HG03575 (cell line): ENCODE measurements at regions not wholly inside any gene's neighbourhood (a gene's known extent, or its start where the extent isn't known, plus 50 kb on each side); places are given as distances from the start of the nearest gene placed in this dataset.
"Not testable (repeated sequence)": the region's sequence is repeated elsewhere in the genome, so short reads cannot be mapped to it uniquely, and the experiment has no call there.

Experiments used
- ATAC-seq: cut with Tn5 transposase; IDR thresholded peaks from one replicate; pipeline ENCODE4 v1.9.1; 2021; ENCODE audit not compliant: unreplicated experiment, insufficient number of reproducible peaks, low FRiP score; ENCODE audit errors: extremely low read depth

- no peak for ATAC-seq
Measured at GRCh38 chr3:82382831-82383230, 621.4 kb upstream of the GBE1 start.

- ATAC-seq, result no peak
Measured at GRCh38 chr3:82378392-82378791, 616.9 kb upstream of the GBE1 start.

- ATAC-seq, result no peak
Measured at GRCh38 chr3:82376883-82377282, 615.4 kb upstream of the GBE1 start.

- not testable (repeated sequence) for ATAC-seq
Measured at GRCh38 chr3:82373833-82374232, 612.4 kb upstream of the GBE1 start.

GRCh38 chr3:82364827-82365226 is 603.4 kb upstream of the GBE1 start:
- no peak for ATAC-seq

GRCh38 chr3:82363131-82363530 is 601.7 kb upstream of the GBE1 start:
- ATAC-seq, result no peak

GRCh38 chr3:82355228-82355627 is 593.8 kb upstream of the GBE1 start:
- ATAC-seq, result no peak

- ATAC-seq, result no peak
Measured at GRCh38 chr3:82354228-82354627, 592.8 kb upstream of the GBE1 start.

GRCh38 chr3:82353306-82354171 is 592.1 kb upstream of the GBE1 start:
- ATAC-seq, result no peak

GRCh38 chr3:82347585-82347984 is 586.1 kb upstream of the GBE1 start:
- ATAC-seq, result no peak

GRCh38 chr3:82342521-82342920 is 581.1 kb upstream of the GBE1 start:
- no peak for ATAC-seq

- ATAC-seq, result no peak
Measured at GRCh38 chr3:82329300-82329699, 567.9 kb upstream of the GBE1 start.

- no peak for ATAC-seq
Measured at GRCh38 chr3:82311901-82312300, 550.5 kb upstream of the GBE1 start.

GRCh38 chr3:82308755-82309154 is 547.3 kb upstream of the GBE1 start:
- no peak for ATAC-seq

- no peak for ATAC-seq
Measured at GRCh38 chr3:82306189-82306588, 544.7 kb upstream of the GBE1 start.

- ATAC-seq, result no peak
Measured at GRCh38 chr3:82294609-82295008, 533.2 kb upstream of the GBE1 start.

GRCh38 chr3:82293867-82294266 is 532.4 kb upstream of the GBE1 start:
- ATAC-seq, result peak; percentile 69

GRCh38 chr3:82293435-82293834 is 532.0 kb upstream of the GBE1 start:
- no peak for ATAC-seq

GRCh38 chr3:82287562-82287961 is 526.1 kb upstream of the GBE1 start:
- no peak for ATAC-seq

GRCh38 chr3:82281205-82281604 is 519.8 kb upstream of the GBE1 start:
- ATAC-seq, result no peak

- ATAC-seq, result no peak
Measured at GRCh38 chr3:82276992-82277391, 515.5 kb upstream of the GBE1 start.
